ENCODE measurements at regions not wholly inside any gene's neighbourhood (a gene's known extent, or its start where the extent isn't known, plus 50 kb on each side); places are given as distances from the start of the nearest gene placed in this dataset.

DNA sequence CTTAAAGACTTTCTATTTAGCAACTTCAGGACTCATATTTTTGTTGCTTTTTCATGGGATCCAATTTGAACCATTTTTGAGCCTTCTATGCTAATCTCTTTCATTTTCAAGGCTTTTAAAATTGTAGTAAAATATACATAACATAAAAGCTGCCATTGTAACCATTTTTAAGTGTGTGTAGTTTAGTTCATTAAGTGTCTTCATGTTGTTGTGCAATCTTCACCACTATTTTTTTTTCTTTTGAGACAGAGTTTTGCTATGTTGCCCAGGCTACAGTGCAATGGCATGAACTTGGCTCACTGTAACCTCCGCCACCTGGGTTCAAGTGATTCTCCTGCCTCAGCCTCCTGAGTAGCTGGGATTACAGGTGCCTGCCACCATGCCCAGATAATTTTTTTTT, 451.6 kb downstream of the TMEM114 start:
- RAD21 ChIA-PET (ENCODE audit: low non-redundant PET in 1 of 2, low total read pairs in 2 of 2, uncharacterized antibody in 2 of 2, unreplicated experiment in 2 of 2) = no interaction called here

More for the DNA sequence above, 451.6 kb downstream of the TMEM114 start:
- Histone ChIP-seq H4K20me1 (ENCODE audit: insufficient read depth) (no peaks in the 10 kb centered on the region), H2AFZ (ENCODE audit: low read depth, low read length, poor library complexity, severe bottlenecking) (no peak overlapping the region), H3K27ac (ENCODE audit: low read depth, low read length) (no peak overlapping the region), H3K79me2 (ENCODE audit: insufficient read depth, low read length) (no peaks in the 10 kb centered on the region), H3K27me3 (ENCODE audit: insufficient read depth, low read length) (no peaks in the 10 kb centered on the region), H3K9me3 (ENCODE audit: control insufficient read depth in 1 of 2, insufficient read depth in 1 of 2, low read depth in 1 of 2, low read length in 2 of 2) (peaks cover 0 to 6% of the 10 kb centered on the region in 2 experiments; a peak in 2 of 4 replicates), H3K4me2 (ENCODE audit: low read length) (no peak overlapping the region), H3K4me1 (ENCODE audit: control insufficient read depth in 1 of 2, insufficient read depth in 2 of 2, low read length in 2 of 2) (no peaks in the 10 kb centered on the region), H3K36me3 (ENCODE audit: control insufficient read depth in 1 of 2, insufficient read depth in 2 of 2, low read length in 2 of 2) (no peaks in the 10 kb centered on the region), H3K4me3 (replicated peaks in 1 of 2; ENCODE audit: low read depth in 1 of 2, low read length in 2 of 2) (no peak overlapping the region), H3K9ac (ENCODE audit: low read length) (no peak overlapping the region), H3K9me2 (ENCODE audit: insufficient read depth) (no peaks in the 10 kb centered on the region)
- DNase-seq (ENCODE audit: low read depth, low spot score) (no peak), ATAC-seq (no peak)
- no TSS peak for BruUV-seq (replicated peaks)
- ChIA-PET POLR2A (no interaction called here), CTCF (no interaction called here)
- TF ChIP-seq SRF (IDR thresholded peaks at IDR 0.05; ENCODE audit: low read depth) (no peak), CEBPB (IDR thresholded peaks at IDR 0.05; ENCODE audit: low read depth) (no peak), JUND (IDR thresholded peaks at IDR 0.05) (no peak), POLR2A (IDR thresholded peaks at IDR 0.05; ENCODE audit: borderline replicate concordance, extremely low read depth, insufficient read depth, insufficient read length) (no peak), ZFX (IDR thresholded peaks at IDR 0.05) (no peak), CBX3 (IDR thresholded peaks at IDR 0.05; ENCODE audit: low read depth) (no peak), CTCF (IDR thresholded peaks at IDR 0.05 in 2 of 3, conservative IDR thresholded peaks at IDR 0.05 in 1 of 3; ENCODE audit: borderline replicate concordance in 1 of 3, insufficient read depth in 1 of 3, low read depth in 2 of 3, low read length in 2 of 3) (no peak), ZNF274 (IDR thresholded peaks at IDR 0.05; ENCODE audit: low read depth, low read length) (no peak), YY1 (IDR thresholded peaks at IDR 0.05; ENCODE audit: extremely low read depth, insufficient replicate concordance, low read depth, low read length) (no peak), FOSL1 (IDR thresholded peaks at IDR 0.05; ENCODE audit: low read depth) (no peak), SIN3A (IDR thresholded peaks at IDR 0.05; ENCODE audit: low read depth) (no peak), EGR1 (IDR thresholded peaks at IDR 0.05; ENCODE audit: low read depth) (no peak), ELF1 (IDR thresholded peaks at IDR 0.05; ENCODE audit: borderline replicate concordance, low read depth) (no peak)
- intact Hi-C loops (cut with micrococcal nuclease) = no loop called here

Measured in HCT116 (cell line).